ENCODE measurements at regions not wholly inside any gene's neighbourhood (a gene's known extent, or its start where the extent isn't known, plus 50 kb on each side); places are given as distances from the start of the nearest gene placed in this dataset.
"Not testable (repeated sequence)": the region's sequence is repeated elsewhere in the genome, so short reads cannot be mapped to it uniquely, and the experiment has no call there.

- Histone ChIP-seq H3K36me3 (ENCODE audit: insufficient read depth, low read length) (no peaks in the 10 kb centered on the region), H3K27ac (ENCODE audit: low read depth, low read length) (no peak overlapping the region), H3K79me2 (ENCODE audit: control insufficient read depth, insufficient read depth, low read length, unreplicated experiment) (no peaks in the 10 kb centered on the region), H3K27me3 (ENCODE audit: insufficient read depth, low read length) (no peaks in the 10 kb centered on the region), H3K4me3 (ENCODE audit: low read depth, low read length) (no peak overlapping the region), H2AFZ (ENCODE audit: low read length, unreplicated experiment) (no peak overlapping the region), H3K4me1 (ENCODE audit: control insufficient read depth, insufficient read depth, low read length, unreplicated experiment) (no peaks in the 10 kb centered on the region)
Observed at GRCh38 chr4:128690011-128690410, 119.5 kb upstream of the JADE1 start.

- Histone ChIP-seq H2AFZ (ENCODE audit: low read length, unreplicated experiment) (no peak overlapping the region), H3K36me3 (ENCODE audit: insufficient read depth, low read length) (no peaks in the 10 kb centered on the region), H3K27me3 (ENCODE audit: insufficient read depth, low read length) (no peaks in the 10 kb centered on the region), H3K4me3 (ENCODE audit: low read depth, low read length) (no peak overlapping the region), H3K27ac (ENCODE audit: low read depth, low read length) (no peak overlapping the region), H3K4me1 (ENCODE audit: control insufficient read depth, insufficient read depth, low read length, unreplicated experiment) (no peaks in the 10 kb centered on the region), H3K79me2 (ENCODE audit: control insufficient read depth, insufficient read depth, low read length, unreplicated experiment) (no peaks in the 10 kb centered on the region)
Observed at GRCh38 chr4:128688846-128689437, 120.6 kb upstream of the JADE1 start.

- H3K79me2 ChIP-seq (ENCODE audit: control insufficient read depth, insufficient read depth, low read length, unreplicated experiment): no peaks in the 10 kb centered on the region
- H3K27me3 ChIP-seq (ENCODE audit: insufficient read depth, low read length): no peaks in the 10 kb centered on the region
- H3K4me3 ChIP-seq (ENCODE audit: low read depth, low read length): no peak overlapping the region
- H2AFZ ChIP-seq (ENCODE audit: low read length, unreplicated experiment): no peak overlapping the region
- H3K27ac ChIP-seq (ENCODE audit: low read depth, low read length): no peak overlapping the region
- H3K4me1 ChIP-seq (ENCODE audit: control insufficient read depth, insufficient read depth, low read length, unreplicated experiment): no peaks in the 10 kb centered on the region
- H3K36me3 ChIP-seq (ENCODE audit: insufficient read depth, low read length): no peaks in the 10 kb centered on the region
Observed at GRCh38 chr4:128688033-128688721, 121.3 kb upstream of the JADE1 start.

GRCh38 chr4:128686810-128687209 lies 122.7 kb upstream of the JADE1 start:
- Histone ChIP-seq H3K36me3 (ENCODE audit: insufficient read depth, low read length) (no peaks in the 10 kb centered on the region), H3K79me2 (ENCODE audit: control insufficient read depth, insufficient read depth, low read length, unreplicated experiment) (no peaks in the 10 kb centered on the region), H3K4me3 (ENCODE audit: low read depth, low read length) (no peak overlapping the region), H3K4me1 (ENCODE audit: control insufficient read depth, insufficient read depth, low read length, unreplicated experiment) (no peaks in the 10 kb centered on the region), H3K27ac (ENCODE audit: low read depth, low read length) (no peak overlapping the region), H2AFZ (ENCODE audit: low read length, unreplicated experiment) (no peak overlapping the region), H3K27me3 (ENCODE audit: insufficient read depth, low read length) (no peaks in the 10 kb centered on the region)

- H3K79me2 ChIP-seq (ENCODE audit: control insufficient read depth, insufficient read depth, low read length, unreplicated experiment): no peaks in the 10 kb centered on the region
- H3K27me3 ChIP-seq (ENCODE audit: insufficient read depth, low read length): no peaks in the 10 kb centered on the region
- no peak overlapping the region for H3K4me3 ChIP-seq (ENCODE audit: low read depth, low read length)
- no peaks in the 10 kb centered on the region for H3K4me1 ChIP-seq (ENCODE audit: control insufficient read depth, insufficient read depth, low read length, unreplicated experiment)
- H2AFZ ChIP-seq (ENCODE audit: low read length, unreplicated experiment): no peak overlapping the region
- H3K36me3 ChIP-seq (ENCODE audit: insufficient read depth, low read length): no peaks in the 10 kb centered on the region
- no peak overlapping the region for H3K27ac ChIP-seq (ENCODE audit: low read depth, low read length)
Observed at GRCh38 chr4:128686032-128686465, 123.5 kb upstream of the JADE1 start.

GRCh38 chr4:128684016-128684415 lies 125.5 kb upstream of the JADE1 start:
- Histone ChIP-seq H3K27ac (ENCODE audit: low read depth, low read length) (no peak overlapping the region), H3K4me1 (ENCODE audit: control insufficient read depth, insufficient read depth, low read length, unreplicated experiment) (no peaks in the 10 kb centered on the region), H2AFZ (ENCODE audit: low read length, unreplicated experiment) (no peak overlapping the region), H3K4me3 (ENCODE audit: low read depth, low read length) (no peak overlapping the region), H3K79me2 (ENCODE audit: control insufficient read depth, insufficient read depth, low read length, unreplicated experiment) (no peaks in the 10 kb centered on the region), H3K27me3 (ENCODE audit: insufficient read depth, low read length) (no peaks in the 10 kb centered on the region), H3K36me3 (ENCODE audit: insufficient read depth, low read length) (no peaks in the 10 kb centered on the region)

- H3K79me2 ChIP-seq (ENCODE audit: control insufficient read depth, insufficient read depth, low read length, unreplicated experiment): no peaks in the 10 kb centered on the region
- H3K27ac ChIP-seq (ENCODE audit: low read depth, low read length): no peak overlapping the region
- H3K27me3 ChIP-seq (ENCODE audit: insufficient read depth, low read length): no peaks in the 10 kb centered on the region
- no peaks in the 10 kb centered on the region for H3K36me3 ChIP-seq (ENCODE audit: insufficient read depth, low read length)
- no peak overlapping the region for H2AFZ ChIP-seq (ENCODE audit: low read length, unreplicated experiment)
- H3K4me3 ChIP-seq (ENCODE audit: low read depth, low read length): no peak overlapping the region
- H3K4me1 ChIP-seq (ENCODE audit: control insufficient read depth, insufficient read depth, low read length, unreplicated experiment): no peaks in the 10 kb centered on the region
Observed at GRCh38 chr4:128682942-128683666, 126.4 kb upstream of the JADE1 start.

- H3K4me3 ChIP-seq (ENCODE audit: low read depth, low read length): no peak overlapping the region
- no peaks in the 10 kb centered on the region for H3K36me3 ChIP-seq (ENCODE audit: insufficient read depth, low read length)
- H3K27ac ChIP-seq (ENCODE audit: low read depth, low read length): no peak overlapping the region
- no peaks in the 10 kb centered on the region for H3K27me3 ChIP-seq (ENCODE audit: insufficient read depth, low read length)
- no peaks in the 10 kb centered on the region for H3K4me1 ChIP-seq (ENCODE audit: control insufficient read depth, insufficient read depth, low read length, unreplicated experiment)
- H3K79me2 ChIP-seq (ENCODE audit: control insufficient read depth, insufficient read depth, low read length, unreplicated experiment): no peaks in the 10 kb centered on the region
- H2AFZ ChIP-seq (ENCODE audit: low read length, unreplicated experiment): no peak overlapping the region
Observed at GRCh38 chr4:128676095-128676494, 133.4 kb upstream of the JADE1 start.

- Histone ChIP-seq H3K4me1 (ENCODE audit: control insufficient read depth, insufficient read depth, low read length, unreplicated experiment) (no peaks in the 10 kb centered on the region), H3K4me3 (ENCODE audit: low read depth, low read length) (no peak overlapping the region), H2AFZ (ENCODE audit: low read length, unreplicated experiment) (no peak overlapping the region)
Observed at GRCh38 chr4:128675083-128675482, 134.4 kb upstream of the JADE1 start.

GRCh38 chr4:128673159-128673558 lies 136.3 kb upstream of the JADE1 start:
- not testable (repeated sequence) for H3K79me2 ChIP-seq (ENCODE audit: control insufficient read depth, insufficient read depth, low read length, unreplicated experiment); H3K36me3 ChIP-seq (ENCODE audit: insufficient read depth, low read length); H3K4me3 ChIP-seq (ENCODE audit: low read depth, low read length); H3K27ac ChIP-seq (ENCODE audit: low read depth, low read length); H3K27me3 ChIP-seq (ENCODE audit: insufficient read depth, low read length); H2AFZ ChIP-seq (ENCODE audit: low read length, unreplicated experiment); H3K4me1 ChIP-seq (ENCODE audit: control insufficient read depth, insufficient read depth, low read length, unreplicated experiment)

More at GRCh38 chr4:128675083-128675482, 134.4 kb upstream of the JADE1 start:
- Histone ChIP-seq H3K79me2 (ENCODE audit: control insufficient read depth, insufficient read depth, low read length, unreplicated experiment) (no peaks in the 10 kb centered on the region), H3K27me3 (ENCODE audit: insufficient read depth, low read length) (no peaks in the 10 kb centered on the region), H3K36me3 (ENCODE audit: insufficient read depth, low read length) (no peaks in the 10 kb centered on the region), H3K27ac (ENCODE audit: low read depth, low read length) (no peak overlapping the region)

- H3K36me3 ChIP-seq (ENCODE audit: insufficient read depth, low read length); H3K4me3 ChIP-seq (ENCODE audit: low read depth, low read length); H2AFZ ChIP-seq (ENCODE audit: low read length, unreplicated experiment); H3K79me2 ChIP-seq (ENCODE audit: control insufficient read depth, insufficient read depth, low read length, unreplicated experiment); H3K27ac ChIP-seq (ENCODE audit: low read depth, low read length); H3K27me3 ChIP-seq (ENCODE audit: insufficient read depth, low read length); H3K4me1 ChIP-seq (ENCODE audit: control insufficient read depth, insufficient read depth, low read length, unreplicated experiment): not testable (repeated sequence)
Observed at GRCh38 chr4:128672596-128672995, 136.9 kb upstream of the JADE1 start.

All from ACC112 (cell line).